NCI-H524 treated with DMSO at 0.1 percent for 48 hours (cell line): ENCODE measurements at regions not wholly inside any gene's neighbourhood (a gene's known extent, or its start where the extent isn't known, plus 50 kb on each side); places are given as distances from the start of the nearest gene placed in this dataset.

Experiments
- DNase-seq: peaks from one replicate; lab custom pipeline; 2025; lab: John Stamatoyannopoulos, UW

GRCh38 chr2:164090533-164090932, 354.7 kb upstream of the FIGN start:
- DNase-seq, result no peak

DNA sequence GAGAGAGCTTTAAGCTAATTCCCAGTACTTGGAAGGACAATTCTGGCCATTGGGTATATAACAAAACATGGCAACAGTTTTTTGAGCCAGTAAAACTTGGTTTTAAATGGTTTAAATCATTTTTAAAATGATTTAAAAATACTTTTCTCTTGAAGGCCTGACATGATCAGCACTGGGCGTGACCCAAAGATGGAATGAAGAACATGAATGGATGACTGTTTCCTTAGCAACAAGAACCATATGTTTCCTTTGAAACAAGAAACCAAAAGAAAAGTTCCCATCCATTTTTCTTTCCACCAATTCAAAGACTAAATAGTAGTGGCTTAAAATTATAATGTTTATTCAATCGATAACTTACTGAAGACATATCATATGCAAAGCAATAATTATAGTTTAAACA, 348.3 kb upstream of the FIGN start:
- DNase-seq, result peak; percentile 8

DNA sequence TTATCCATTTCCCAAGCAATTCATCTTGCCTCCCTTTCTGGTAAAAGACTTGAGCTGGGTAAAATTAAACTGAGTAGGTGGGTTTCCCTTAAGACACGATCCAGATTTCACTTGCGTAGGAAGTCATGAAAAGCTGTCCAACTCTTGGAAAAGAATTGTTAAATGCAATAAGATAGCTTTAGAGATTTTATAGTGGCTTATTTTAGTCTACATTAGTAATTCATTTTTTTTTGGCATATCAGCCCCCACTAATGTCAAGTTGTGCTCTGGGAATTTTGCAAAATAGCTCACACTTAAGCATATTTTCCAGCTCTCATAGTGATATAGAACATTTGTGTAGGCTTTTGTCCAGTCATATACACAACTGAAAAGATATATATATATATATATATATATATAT, 344.7 kb upstream of the FIGN start:
- DNase-seq, result no peak

GRCh38 chr2:164079258-164079657, 343.4 kb upstream of the FIGN start:
- no peak for DNase-seq

DNA sequence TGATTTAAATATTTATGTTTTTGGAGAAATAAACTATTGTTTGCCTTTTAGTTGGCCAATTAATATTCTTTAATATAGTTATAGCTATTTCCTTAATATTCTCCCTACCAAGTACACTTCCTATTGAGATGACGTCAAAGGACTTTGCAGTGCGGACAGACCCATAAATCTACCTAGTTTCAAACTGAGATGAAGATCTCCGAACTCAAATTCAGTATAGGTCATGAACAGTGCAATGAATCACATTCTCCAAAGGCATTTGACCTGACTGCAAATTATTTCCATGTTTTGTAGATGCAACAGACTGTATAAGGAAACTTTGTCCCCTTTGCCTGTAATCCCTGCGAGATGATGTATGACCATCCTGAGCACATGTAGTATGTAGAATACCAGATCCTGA, 342.6 kb upstream of the FIGN start:
- no peak for DNase-seq

DNA sequence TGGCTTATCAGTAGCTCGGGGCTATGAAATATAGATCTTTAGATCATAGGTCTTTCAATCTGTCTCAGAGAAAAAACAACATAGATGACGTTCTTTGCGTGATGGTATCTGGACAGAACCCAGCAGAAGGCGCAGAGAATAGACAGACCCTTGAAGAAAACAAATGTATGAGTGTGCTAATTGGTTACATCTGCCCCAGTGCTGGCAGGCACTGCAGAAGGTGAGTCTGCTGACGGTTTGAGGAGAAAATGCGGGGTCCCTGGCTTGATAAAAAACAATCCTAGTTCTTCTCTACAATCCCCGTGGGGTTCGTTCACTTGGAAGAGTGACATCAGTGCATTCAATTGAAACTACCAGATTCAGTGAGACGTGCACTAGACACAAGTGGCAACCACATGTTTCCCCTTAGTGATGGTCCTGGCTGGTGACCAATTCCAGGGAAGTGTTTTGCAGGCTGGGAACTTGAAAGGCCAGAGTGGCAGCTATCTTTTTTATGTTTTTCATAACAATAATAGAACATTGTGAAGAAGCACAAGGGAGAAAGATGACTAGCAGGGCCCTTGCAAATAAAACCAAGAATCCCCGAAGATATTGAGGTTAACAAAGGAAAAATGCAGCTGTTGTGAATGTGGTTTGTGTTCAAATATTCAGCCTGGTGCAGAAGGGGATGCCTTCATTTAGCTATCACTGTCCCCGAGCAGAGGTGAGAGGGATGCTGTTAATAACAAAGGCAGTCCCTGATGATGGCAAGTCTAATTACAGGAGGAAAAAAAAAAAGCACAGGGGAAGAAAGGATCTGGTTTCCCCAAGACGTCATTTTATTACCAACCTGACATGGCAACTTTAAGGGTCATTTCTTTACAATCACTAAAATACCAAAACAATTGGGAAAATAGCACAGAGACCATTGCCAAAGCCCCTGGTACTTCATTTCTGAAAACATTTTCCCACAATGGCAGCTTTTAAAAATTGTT, 337.6 kb upstream of the FIGN start:
- DNase-seq, result no peak

DNA sequence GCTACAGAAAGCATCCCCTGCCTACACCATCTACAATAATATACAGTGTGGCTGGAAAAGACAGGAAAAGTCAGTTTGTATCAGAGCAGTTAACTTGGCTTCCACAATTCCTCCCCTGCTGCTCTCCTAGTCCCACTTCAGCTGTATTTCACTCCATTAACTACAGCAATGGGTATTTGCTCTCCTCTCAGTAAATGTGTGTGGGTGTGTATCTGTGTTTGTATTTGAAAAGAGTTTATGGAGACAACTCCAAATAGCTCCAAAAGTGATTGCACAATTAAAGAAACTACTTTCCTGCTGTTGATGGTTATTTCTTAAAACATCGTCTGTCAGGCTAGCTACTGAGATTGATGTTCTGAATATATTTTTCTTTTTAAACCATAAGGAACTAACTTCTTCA, 333.7 kb upstream of the FIGN start:
- no peak for DNase-seq

- DNase-seq, result no peak
These were observed 332.3 kb upstream of the FIGN start for GRCh38 chr2:164068063-164068462.

- peak; percentile 93 for DNase-seq
These were observed 330.3 kb upstream of the FIGN start for GRCh38 chr2:164066095-164066494.

DNA sequence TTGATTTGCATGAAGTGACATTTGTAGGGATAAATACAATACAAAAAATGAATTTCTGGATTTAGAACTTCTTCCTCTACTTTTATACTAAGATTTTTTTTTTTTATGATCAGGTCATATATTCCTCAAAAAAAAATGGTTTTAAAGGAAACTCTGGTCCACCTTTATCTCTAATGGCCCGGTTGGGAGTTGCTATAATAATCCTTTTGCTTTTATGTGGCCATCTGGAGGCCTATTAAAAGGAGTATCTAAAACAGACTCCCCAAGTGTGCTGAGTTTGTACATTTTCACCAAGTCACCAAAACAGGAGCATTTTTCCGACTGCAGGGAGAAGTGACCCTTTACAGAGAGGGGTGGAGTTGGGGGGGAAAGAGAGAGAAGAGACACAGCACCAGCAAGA, 329.2 kb upstream of the FIGN start:
- DNase-seq, result peak; percentile 37

DNA sequence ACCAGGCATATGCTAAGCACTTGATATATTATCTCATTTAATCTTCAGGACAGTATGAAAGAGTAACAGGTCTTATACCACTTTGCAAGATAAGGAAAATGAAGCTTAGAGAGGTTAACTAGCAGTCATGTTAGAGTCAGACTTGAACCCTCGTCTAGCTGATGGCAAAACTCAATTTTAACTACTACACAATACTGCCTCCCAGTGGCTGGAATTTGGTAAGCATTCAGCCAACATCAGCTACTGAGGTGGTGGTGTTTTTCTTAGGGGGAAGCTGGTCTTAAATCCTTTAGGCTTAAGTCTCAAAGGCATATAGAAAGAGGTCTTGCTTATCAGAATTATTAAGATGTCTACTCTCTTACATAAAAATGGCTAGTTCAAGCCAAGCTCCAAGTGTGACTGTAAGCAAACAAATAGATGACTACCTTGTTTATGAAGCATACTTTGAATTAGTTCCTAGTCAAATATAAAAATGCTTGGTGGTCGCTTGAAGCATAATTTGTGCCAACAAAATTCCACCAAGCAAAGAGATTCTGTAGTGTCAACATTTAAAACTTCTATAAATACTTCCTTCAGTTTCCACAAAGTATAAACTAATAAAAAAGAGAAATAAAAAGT, 325.4 kb upstream of the FIGN start:
- no peak for DNase-seq

DNA sequence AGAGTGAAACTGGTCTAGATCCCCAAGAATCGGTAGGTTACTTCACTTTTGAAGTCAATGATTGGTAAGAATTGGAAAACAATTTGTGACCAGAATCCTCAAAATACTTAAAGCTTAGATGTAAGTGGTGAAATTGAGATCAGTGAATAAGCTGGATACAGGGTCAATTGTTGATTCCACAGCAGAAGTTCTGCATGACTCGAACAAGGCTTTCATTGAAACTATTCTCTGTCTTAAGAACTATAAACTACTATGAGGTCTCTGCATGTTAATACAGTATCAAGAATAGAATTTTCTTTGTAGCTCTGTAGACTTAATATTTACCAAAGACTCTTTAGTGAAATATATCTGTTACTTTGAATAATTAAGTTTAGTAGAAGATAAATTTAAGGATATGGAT, 324.2 kb upstream of the FIGN start:
- DNase-seq, result no peak

- DNase-seq, result no peak
These were observed 319.8 kb upstream of the FIGN start for GRCh38 chr2:164055623-164056022.

GRCh38 chr2:164054651-164055050, 318.8 kb upstream of the FIGN start:
- no peak for DNase-seq

- DNase-seq, result no peak
These were observed 317.2 kb upstream of the FIGN start for GRCh38 chr2:164053021-164053420.

GRCh38 chr2:164052006-164052405, 316.2 kb upstream of the FIGN start:
- DNase-seq, result no peak

DNA sequence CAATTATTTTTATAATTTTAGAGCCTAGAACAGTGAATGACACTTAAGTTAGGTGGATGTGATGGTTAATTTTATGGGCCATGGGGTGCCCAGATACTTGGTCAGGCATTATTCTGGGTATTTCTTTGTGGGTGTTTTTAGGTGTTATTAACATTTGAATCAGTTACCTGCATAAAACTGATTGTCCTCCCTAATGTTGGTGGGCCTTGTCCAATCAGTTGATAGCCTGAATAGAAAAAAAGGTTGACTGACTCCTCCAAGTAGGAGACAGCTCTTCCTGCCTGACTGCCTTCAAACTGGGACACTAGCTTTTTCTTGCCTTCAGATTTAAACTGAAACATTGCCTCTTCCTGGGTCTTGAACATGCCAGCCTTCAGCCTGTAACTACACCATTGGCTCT, 312.9 kb upstream of the FIGN start:
- DNase-seq, result no peak

- DNase-seq, result no peak
These were observed 310.2 kb upstream of the FIGN start for GRCh38 chr2:164046040-164046439.

GRCh38 chr2:164044622-164045021, 308.8 kb upstream of the FIGN start:
- no peak for DNase-seq

GRCh38 chr2:164039270-164039669, 303.5 kb upstream of the FIGN start:
- no peak for DNase-seq

GRCh38 chr2:164032995-164033394, 297.2 kb upstream of the FIGN start:
- no peak for DNase-seq

DNA sequence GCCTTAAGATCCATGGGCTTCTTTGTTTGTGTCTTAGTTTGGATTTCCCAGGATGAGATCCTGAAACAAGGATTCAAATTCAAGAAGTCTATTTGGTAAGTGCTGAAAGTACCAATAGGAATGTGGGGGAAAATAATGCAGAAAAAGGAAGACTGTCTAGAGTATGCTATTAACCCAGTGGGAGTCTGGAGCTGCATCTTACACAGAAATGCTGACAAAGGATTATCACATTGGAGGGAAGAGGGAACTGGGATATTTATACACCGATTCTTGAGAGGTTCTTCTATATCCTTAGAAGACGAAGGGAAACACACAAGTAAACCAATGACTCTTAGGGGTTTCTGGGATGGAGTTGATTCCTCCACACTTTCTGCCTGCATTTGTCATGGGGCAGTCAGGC, 294.8 kb upstream of the FIGN start:
- DNase-seq, result no peak

DNA sequence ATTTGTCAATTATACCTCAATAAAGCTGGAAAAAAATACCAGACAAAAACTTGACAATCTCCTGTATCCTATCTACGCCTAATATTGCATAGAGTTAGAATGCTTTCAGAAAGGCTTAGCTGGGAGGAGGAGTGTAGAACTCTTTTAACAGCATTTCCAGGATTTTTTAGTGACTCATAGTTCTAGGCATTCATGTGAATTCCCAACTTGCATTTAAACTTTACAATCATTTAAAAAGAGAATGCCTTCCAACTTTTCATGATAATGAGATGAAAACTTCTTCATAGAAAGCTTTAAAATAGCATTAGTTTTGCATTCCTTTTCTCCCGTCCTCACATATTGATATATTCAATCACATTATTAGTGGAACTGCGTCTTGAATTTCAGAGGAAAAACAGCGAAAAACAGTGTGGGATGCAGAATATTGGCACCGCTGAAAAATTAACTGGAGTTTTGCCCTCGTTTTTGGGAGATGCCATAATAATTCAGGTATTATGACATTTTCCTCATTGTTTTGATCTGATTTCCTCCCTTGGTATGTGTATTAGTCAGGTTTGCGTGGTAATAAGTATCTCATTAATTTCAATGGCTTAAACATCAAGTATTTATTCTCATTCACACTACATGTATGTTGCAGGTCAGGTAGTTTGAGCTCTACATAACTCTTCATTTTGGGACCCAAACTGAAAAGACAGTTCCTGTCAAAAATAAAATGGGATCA, 293.2 kb upstream of the FIGN start:
- no peak for DNase-seq
